Stomach smooth muscle (tissue), 2 donors: ENCODE measurements at regions not wholly inside any gene's neighbourhood (a gene's known extent, or its start where the extent isn't known, plus 50 kb on each side); places are given as distances from the start of the nearest gene placed in this dataset.

Experiments
- H3K27ac ChIP-seq: one replicate; pipeline ENCODE4 v1.7.0; 2013; ENCODE audit warnings: mild to moderate bottlenecking, low read length, inconsistent platforms
- H3K27me3 ChIP-seq, 2 donors: one replicate each; pipeline ENCODE4 v1.7.0; 2013; ENCODE audit warnings: low read length in 2 of 2; ENCODE audit not compliant: insufficient read depth in 2 of 2, control insufficient read depth in 1 of 2
- H3K36me3 ChIP-seq, 2 donors: one replicate each; pipeline ENCODE4 v1.7.0; 2013; ENCODE audit warnings: low read length in 2 of 2; ENCODE audit not compliant: control insufficient read depth in 2 of 2, insufficient read depth in 2 of 2
- H3K4me1 ChIP-seq: one replicate; pipeline ENCODE4 v1.7.0; 2013; ENCODE audit warnings: low read length; ENCODE audit not compliant: control insufficient read depth, insufficient read depth
- H3K4me3 ChIP-seq, 2 donors: one replicate each; pipeline ENCODE4 v1.7.0; 2013; ENCODE audit warnings: low read length in 2 of 2
- H3K9ac ChIP-seq, 2 donors: one replicate each; pipeline ENCODE4 v1.7.0; 2013; ENCODE audit warnings: low read length in 2 of 2, mild to moderate bottlenecking in 1 of 2
- H3K9me3 ChIP-seq, 2 donors: one replicate each; pipeline ENCODE4 v1.7.0; 2013; ENCODE audit warnings: low read length in 2 of 2; ENCODE audit not compliant: control insufficient read depth in 2 of 2
- donor health status: healthy.
- donor health status: Pancreatic carcinoma.

DNA sequence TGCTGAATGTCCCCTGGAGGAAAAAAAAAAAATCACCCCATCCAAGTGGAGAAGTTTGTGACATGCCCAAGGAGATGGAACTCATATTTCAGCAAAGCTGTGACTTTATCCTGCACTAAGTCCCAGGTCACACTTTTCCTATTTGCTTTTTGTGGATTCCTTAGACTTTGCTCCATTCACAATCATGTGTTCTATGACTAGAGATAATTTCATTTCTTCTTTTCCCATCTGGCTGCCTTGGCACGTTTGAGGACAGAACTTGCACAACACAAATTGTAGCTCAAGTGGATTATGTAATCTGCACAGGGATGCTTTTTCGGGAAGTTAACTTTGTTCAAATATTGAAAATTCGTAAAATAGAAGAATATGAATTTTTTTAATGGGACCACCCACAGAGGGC is 100.7 kb upstream of the PTPN1 start:
- Histone ChIP-seq H3K36me3 (no peaks in the 10 kb centered on the region), H3K27ac (no peak overlapping the region), H3K9ac (no peak overlapping the region), H3K9me3 (peaks cover 0 to 10% of the 10 kb centered on the region in 2 donors), H3K4me1 (peaks cover 7% of the 10 kb centered on the region), H3K27me3 (no peaks in the 10 kb centered on the region), H3K4me3 (no peak overlapping the region)

DNA sequence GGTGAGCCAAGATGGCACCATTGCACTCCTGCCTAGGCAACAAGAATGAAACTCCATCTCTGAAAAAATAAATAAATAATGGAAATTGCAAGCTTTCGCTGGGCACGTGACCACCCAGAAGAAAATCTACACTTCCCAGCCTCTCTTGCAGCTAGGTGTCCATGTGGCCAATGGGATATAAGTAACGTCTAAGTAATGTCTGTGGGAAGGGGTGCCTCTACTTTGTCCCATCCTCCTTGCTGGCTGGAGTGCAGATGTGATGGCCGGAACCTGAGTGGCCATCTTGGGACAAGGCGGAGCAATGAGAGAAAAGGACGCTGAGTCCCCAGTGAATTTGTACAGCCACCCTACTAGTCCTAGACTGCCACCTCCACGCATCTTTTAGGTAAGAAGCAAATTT is 99.8 kb upstream of the PTPN1 start:
- H3K36me3 ChIP-seq: no peaks in the 10 kb centered on the region
- no peak overlapping the region for H3K9ac ChIP-seq
- no peaks in the 10 kb centered on the region for H3K27me3 ChIP-seq
- H3K27ac ChIP-seq: no peak overlapping the region
- H3K4me3 ChIP-seq: no peak overlapping the region
- peaks cover 14% of the 10 kb centered on the region for H3K4me1 ChIP-seq
- peaks cover 0 to 10% of the 10 kb centered on the region in 2 donors for H3K9me3 ChIP-seq

DNA sequence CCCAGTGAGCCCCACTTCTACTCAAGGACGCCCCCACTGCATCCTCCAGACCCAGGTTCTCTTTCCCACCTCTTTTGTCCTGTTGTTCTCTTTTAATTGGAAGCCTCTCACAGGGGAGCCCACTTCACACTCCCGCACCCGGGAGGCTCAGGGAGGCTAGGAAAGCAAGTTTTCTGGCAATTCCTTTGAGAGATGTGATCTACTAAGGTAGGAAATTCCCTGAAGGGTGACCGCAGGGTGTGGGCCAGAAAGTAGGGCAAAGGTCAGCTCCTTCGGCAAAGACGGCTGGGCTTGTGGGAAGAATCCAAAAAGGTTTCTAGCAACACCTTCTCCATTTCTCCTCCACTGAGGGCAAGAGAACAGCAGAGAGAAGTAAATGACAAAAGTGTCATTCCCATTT is 98.1 kb upstream of the PTPN1 start:
- H3K27ac ChIP-seq: no peak overlapping the region
- H3K9me3 ChIP-seq: peaks cover 0 to 10% of the 10 kb centered on the region in 2 donors
- no peaks in the 10 kb centered on the region for H3K36me3 ChIP-seq
- H3K4me1 ChIP-seq: peaks cover 30% of the 10 kb centered on the region
- no peak overlapping the region for H3K4me3 ChIP-seq
- no peak overlapping the region for H3K9ac ChIP-seq
- H3K27me3 ChIP-seq: no peaks in the 10 kb centered on the region

DNA sequence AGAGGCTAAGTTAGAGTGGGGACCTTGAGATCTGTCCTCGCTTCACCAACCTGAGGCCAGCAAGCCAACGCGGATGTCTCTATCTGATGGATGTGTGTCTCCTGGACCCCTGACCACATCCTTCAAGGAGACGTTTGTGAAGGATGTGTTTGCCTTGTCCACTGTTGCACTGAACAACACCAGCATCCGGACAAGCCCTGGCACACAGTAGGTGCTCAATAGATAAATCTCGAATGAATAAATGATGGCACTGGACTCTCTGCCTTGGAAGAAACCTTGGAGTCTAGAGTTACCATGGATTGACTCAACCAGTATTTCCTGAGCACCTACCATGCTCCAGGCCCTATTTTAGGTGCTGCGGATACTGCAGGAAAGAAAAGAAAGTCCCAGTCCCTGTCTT is 97.7 kb upstream of the PTPN1 start:
- no peaks in the 10 kb centered on the region for H3K27me3 ChIP-seq
- H3K27ac ChIP-seq: no peak overlapping the region
- peaks cover 33% of the 10 kb centered on the region for H3K4me1 ChIP-seq
- no peak overlapping the region for H3K9ac ChIP-seq
- H3K36me3 ChIP-seq: no peaks in the 10 kb centered on the region
- peaks cover 0 to 10% of the 10 kb centered on the region in 2 donors for H3K9me3 ChIP-seq
- no peak overlapping the region for H3K4me3 ChIP-seq

DNA sequence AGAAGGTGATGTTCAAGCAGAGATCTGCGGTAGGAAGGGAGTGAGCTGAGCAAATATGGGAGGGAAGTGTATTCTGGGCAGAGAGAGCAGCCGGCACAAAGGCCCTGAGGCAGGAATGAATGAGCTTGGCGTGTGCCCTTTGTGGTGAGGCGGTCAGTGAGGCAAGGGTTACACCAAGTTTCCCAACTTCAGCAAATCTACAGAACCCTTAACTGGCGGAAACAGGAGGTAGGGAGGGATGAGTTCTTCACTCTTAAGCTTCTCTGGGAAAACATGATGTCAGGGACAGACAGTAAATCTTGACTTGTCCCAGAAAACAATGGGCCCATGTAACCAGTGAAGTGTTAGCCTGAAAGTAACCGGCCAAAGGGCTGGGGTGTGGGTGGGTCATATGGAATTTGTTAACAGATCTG is 97.1 kb upstream of the PTPN1 start:
- Histone ChIP-seq H3K9me3 (peaks cover 0 to 10% of the 10 kb centered on the region in 2 donors), H3K27ac (no peak overlapping the region), H3K4me3 (no peak overlapping the region), H3K27me3 (no peaks in the 10 kb centered on the region), H3K36me3 (no peaks in the 10 kb centered on the region), H3K4me1 (peaks cover 33% of the 10 kb centered on the region), H3K9ac (no peak overlapping the region)

DNA sequence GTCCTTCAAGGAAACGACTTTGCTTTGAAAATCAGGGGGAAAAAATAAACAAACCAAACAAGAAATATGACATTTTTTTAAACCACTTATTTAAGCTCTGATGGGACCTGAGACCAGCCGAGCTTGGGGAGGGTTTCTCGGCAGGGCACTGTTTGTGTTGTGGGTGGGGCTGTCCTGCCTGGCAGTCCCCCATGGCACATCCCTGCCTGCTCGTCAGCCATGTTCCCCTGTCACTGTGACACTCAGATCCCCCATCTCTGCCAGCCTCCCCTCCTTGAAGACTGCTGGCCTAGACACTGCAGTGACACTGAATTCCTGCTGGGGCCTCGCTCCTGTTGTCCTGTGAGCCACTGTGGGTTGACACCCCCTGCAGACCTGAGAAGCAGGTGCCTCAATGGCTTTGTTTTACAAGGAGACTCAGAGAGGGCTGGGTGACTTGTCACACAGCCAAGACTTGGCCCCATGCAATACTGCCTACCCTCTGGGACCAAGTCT is 95.1 kb upstream of the PTPN1 start:
- H3K9ac ChIP-seq: peak overlapping the region; percentile 67 to 88
- no peaks in the 10 kb centered on the region for H3K27me3 ChIP-seq
- peak overlapping the region in 1 of 2 donors; percentile 22 for H3K4me3 ChIP-seq
- peaks cover 0 to 10% of the 10 kb centered on the region in 2 donors for H3K9me3 ChIP-seq
- H3K4me1 ChIP-seq: peaks cover 33% of the 10 kb centered on the region
- no peaks in the 10 kb centered on the region for H3K36me3 ChIP-seq
- H3K27ac ChIP-seq: peak overlapping the region; percentile 100

DNA sequence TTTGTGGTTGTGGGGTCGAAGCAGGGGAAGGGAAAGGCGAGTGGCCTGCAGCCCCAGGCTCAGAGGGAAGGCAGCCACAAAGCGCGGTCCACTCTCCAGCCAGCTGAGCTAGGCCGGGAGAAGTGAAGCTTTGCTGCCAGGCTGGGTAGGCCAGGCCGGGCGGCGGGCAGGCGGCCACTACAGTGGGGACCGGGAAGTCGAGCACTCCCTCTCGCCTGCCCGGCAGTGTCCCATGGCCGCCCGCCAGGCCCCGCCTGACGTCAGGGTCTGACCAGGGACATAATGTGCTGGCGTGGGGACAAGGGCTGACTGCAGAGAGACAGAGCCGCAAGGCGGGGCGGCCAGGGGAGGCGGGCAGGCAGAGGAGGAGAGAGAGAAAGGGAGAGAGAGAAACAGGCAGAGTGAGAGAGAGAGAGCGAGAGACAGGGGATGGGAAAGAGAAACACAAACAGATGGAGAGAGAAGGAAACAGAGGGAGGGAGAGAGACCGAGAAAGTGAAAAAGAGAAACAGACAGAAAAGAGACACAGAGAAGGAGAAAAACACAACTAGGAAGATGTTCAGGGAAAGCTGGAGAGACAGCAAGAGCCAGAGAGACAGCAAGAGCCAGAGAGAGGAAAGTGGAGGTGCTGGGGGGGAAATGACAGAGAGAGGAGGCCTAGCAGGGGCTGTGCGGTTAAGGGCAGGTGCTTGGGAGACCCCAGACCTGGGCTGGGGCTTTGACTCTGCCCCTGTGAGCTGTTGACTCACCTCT is 94.5 kb upstream of the PTPN1 start:
- Histone ChIP-seq H3K27ac (peak overlapping the region; percentile 100), H3K9ac (peak overlapping the region; percentile 91 to 95), H3K4me3 (peak overlapping the region; percentile 54 to 62), H3K4me1 (peaks cover 33% of the 10 kb centered on the region), H3K36me3 (no peaks in the 10 kb centered on the region), H3K9me3 (peaks cover 0 to 7% of the 10 kb centered on the region in 2 donors), H3K27me3 (no peaks in the 10 kb centered on the region)

DNA sequence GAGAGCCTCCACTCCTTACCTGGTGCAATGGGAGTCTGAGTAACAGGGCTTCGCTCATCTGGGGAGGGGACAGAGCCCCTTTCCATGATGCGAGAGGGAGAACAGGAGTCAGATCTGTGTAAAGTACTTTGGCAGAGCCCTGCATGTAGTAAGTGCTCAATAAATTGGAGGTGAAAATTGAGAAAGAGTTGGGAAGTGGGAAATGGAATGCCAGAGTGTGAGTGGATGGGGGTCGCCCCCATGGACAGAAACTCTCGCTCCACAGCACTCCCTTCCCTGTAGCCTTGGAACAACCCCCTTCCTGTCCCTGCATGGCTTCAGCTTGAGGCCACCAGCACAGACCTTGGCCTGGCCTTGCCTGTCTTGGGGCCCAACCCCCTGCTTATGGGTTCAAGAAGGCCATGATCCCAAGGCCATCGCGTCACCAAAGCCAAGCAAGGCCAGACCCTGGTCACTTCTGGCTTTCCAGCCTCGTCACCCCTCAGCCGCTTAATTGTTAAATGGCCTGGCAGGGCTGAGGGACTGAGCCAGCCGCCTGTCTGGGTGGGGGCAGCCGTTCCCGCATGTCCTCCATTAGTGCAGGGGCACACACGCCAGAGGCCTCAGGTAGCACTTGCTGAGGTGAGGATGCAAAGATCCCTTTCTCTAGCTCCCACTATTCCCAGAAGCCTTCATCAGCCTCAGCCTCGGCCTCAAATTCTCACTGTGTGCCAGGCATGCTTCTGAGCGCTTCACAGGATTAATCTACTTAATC is 93.7 kb upstream of the PTPN1 start:
- Histone ChIP-seq H3K4me3 (peak overlapping the region; percentile 54 to 62), H3K9me3 (peaks cover 0 to 7% of the 10 kb centered on the region in 2 donors), H3K27me3 (no peaks in the 10 kb centered on the region), H3K4me1 (peaks cover 33% of the 10 kb centered on the region), H3K36me3 (no peaks in the 10 kb centered on the region), H3K9ac (peak overlapping the region; percentile 91 to 95), H3K27ac (peak overlapping the region; percentile 100)

DNA sequence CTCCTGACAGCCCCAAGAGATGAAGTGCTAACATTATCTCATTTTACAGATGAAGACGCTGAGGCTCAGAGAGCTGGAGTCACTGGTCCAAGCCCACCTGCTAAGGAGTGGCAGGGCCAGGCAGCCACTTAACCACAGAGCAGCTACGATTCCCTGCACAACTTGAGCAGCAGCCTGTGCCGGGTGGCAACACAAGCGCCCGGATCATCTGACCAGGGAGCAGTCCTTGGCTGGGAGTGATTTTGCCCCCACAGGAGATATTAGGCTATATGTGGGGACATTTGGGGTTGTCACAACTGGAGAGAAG is 93.2 kb upstream of the PTPN1 start:
- Histone ChIP-seq H3K27me3 (no peaks in the 10 kb centered on the region), H3K4me3 (no peak overlapping the region), H3K36me3 (no peaks in the 10 kb centered on the region), H3K4me1 (peaks cover 31% of the 10 kb centered on the region), H3K9me3 (peaks cover 0 to 7% of the 10 kb centered on the region in 2 donors), H3K27ac (peak overlapping the region; percentile 100), H3K9ac (peak overlapping the region in 1 of 2 donors; percentile 95)

DNA sequence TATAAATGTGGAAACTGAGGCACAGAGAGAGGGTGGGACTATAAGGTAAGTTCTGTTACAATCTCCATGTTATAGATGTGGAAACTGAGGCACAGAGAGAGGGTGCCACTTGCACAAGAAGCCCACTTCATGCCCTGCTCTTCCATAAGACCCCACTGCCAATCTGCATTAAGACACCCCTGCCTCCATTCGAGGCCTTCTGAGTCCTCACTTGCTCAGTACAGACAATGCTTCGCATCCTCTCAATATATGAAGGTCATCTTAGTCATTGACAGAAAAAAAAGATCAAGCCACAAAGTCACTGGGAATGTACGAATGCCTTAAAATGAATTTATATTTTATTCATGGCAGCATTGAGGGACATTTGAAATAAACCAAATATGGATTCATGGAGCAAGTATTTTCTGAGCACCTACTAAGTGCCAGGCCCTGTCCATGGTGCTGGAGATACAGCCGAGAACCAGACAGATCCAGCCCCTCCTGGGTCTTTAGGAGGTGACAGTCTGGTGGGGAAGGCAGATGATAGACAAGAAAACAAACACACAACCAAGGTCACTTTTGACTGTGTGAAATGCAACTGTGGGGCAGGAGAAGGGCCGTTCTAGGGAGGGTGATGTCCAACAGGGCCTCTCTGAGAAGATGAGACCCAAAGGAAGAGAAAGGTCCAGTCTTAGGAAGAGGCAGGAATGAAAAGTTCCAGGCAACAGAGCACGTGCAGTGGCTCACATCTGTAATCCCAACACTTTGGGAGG is 92.5 kb upstream of the PTPN1 start:
- H3K27ac ChIP-seq: peak overlapping the region; percentile 100
- peaks cover 0 to 7% of the 10 kb centered on the region in 2 donors for H3K9me3 ChIP-seq
- H3K4me1 ChIP-seq: peaks cover 26% of the 10 kb centered on the region
- H3K27me3 ChIP-seq: no peaks in the 10 kb centered on the region
- no peaks in the 10 kb centered on the region for H3K36me3 ChIP-seq
- no peak overlapping the region for H3K9ac ChIP-seq
- H3K4me3 ChIP-seq: no peak overlapping the region
